GM19468 (cell line): ENCODE measurements at regions not wholly inside any gene's neighbourhood (a gene's known extent, or its start where the extent isn't known, plus 50 kb on each side); places are given as distances from the start of the nearest gene placed in this dataset.
A peak's percentile ranks its signal among the peaks of the same experiment; 100 is the strongest.
"Not testable (repeated sequence)": the region's sequence is repeated elsewhere in the genome, so short reads cannot be mapped to it uniquely, and the experiment has no call there.

ENCODE experiments used
- ATAC-seq: cut with Tn5 transposase; IDR thresholded peaks from one replicate; pipeline ENCODE4 v1.9.1; 2021; ENCODE audit warnings: mild to moderate bottlenecking, moderate library complexity, moderate number of reproducible peaks; ENCODE audit not compliant: unreplicated experiment; ENCODE audit errors: extremely low read depth

GRCh38 chr5:155794795-155795194, 532.2 kb upstream of the SGCD start:
- no peak for ATAC-seq

DNA sequence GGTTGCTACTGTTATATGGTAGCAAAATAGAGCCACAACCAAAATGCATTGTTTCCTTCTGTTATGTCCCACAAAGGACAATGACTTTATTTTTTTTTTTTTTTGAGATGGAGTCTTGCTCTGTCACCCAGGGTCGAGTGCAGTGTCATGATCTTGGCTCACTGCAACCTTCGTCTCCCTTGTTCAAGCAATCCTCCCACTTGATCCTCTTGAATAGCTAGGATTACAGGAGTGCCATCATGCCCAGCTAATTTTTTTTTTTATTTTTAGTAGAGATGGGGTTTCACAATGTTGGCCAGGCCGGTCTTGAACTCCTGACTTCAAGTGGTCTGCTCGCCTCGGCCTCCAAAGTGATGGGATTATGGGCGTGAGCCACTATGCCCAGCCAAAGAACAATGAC, 527.7 kb upstream of the SGCD start:
- no peak for ATAC-seq

DNA sequence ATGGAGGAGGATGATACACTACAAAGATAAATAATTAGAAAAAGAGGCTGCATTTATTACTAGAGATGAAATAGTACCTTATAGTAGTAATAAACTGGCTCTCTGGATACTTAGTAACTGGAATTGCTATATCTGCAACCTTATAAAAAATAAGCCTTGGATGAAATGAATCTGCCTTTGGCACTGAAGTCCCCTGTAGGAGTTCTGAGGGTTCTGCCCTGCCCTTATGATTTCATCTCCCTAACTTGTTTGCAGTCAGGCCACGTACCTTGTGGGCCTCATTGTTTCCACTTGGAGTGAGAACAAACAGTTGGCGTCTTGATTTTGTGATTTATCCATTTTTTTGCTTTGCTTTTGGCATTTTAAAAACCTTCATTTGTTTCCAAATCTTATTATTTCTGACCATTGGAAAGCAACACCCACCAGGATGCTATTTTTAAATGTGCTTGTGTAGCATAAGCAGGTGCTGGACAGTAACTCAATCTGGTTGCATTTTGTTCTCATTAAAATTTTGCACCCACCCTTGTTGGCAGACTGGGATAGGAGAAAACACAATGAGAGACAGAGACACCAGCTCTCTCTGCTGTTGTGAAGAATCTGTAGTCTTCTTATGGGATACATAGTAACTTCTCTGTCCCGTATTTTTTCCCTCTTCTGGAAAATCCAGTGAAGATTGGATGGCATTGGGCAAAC, 518.9 kb upstream of the SGCD start:
- ATAC-seq = no peak

DNA sequence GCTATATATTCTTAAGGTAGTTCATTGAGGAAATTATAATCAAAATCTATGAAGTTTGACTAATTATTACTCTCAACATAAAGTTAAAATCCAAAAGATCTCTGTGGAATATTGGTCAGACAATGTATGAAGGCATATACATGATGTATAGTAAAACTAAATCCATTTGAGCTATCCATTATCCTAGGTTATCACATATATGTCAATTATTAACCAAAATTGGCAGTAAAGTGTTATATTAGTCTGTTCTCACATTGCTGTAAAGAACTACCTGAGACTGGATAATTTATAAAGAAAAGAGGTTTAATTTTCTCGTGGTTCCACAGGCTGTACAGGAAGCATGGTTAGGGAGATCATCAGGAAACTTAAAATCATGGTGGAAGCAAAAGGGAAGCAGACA, 511.7 kb upstream of the SGCD start:
- no peak for ATAC-seq

GRCh38 chr5:155822177-155822576, 504.8 kb upstream of the SGCD start:
- no peak for ATAC-seq

DNA sequence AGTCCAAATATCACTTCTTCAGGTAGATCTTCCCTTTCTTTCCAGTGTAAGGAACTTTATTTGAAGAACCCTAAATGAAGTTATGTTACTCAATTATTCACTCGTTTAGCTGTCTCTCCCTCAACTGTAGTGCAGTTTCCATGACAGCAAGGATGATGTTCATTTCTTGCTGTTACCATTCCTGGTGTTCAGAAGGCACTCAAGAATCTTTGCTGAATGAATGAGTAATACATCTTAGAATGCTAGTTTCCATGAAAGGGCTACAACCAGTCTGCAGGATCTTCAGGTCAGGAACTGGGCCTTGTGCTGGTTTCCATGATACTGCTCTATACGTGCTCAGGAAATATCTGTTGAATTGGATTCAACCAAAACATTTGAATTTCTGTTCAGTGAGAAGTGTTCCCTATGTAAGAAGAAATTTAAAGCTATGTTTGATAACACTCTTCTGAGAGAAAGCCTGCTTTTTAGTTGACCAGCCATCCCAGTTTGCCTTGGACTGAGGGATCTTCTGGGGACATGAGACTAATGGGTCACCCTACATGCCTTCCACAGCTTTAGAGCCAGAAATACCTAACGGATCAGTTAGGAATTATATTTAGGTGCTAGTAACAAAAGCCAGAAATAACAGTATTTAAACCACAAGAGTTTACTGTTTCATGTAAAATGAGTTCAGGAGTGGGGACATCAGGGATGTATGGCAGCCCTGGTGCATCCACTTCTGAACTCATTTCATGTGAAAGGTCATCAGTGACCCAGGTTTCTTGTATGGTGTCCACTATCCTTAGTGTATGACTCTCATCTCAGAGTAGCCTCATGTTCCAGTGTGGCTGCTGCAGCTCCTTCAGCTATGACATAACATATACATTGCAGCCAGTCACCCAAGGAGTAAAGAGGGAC, 500.1 kb upstream of the SGCD start:
- ATAC-seq = no peak

GRCh38 chr5:155827508-155827815, 499.5 kb upstream of the SGCD start:
- not testable (repeated sequence) for ATAC-seq

GRCh38 chr5:155827949-155828348, 499.0 kb upstream of the SGCD start:
- peak; percentile 88 for ATAC-seq

DNA sequence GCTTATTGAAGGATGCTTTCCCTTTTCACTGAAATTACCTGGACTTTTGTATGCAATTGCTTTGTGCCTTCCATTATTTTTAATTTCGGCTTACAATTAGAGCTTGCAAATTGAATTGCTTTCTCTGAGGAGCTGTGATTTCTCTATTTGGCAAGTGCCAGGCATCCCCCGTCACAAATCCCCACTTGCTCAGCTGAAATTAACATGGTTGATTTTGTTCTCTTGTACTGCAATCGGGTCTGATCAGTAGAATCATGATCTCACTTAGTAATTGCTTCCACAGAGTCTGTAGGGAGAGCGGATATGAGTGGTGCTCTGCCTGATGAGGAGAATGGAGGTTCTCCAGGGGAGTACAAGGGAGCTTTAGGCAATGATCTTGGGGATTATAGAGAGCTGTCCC, 495.5 kb upstream of the SGCD start:
- ATAC-seq = no peak

GRCh38 chr5:155833287-155833686, 493.7 kb upstream of the SGCD start:
- ATAC-seq = no peak

DNA sequence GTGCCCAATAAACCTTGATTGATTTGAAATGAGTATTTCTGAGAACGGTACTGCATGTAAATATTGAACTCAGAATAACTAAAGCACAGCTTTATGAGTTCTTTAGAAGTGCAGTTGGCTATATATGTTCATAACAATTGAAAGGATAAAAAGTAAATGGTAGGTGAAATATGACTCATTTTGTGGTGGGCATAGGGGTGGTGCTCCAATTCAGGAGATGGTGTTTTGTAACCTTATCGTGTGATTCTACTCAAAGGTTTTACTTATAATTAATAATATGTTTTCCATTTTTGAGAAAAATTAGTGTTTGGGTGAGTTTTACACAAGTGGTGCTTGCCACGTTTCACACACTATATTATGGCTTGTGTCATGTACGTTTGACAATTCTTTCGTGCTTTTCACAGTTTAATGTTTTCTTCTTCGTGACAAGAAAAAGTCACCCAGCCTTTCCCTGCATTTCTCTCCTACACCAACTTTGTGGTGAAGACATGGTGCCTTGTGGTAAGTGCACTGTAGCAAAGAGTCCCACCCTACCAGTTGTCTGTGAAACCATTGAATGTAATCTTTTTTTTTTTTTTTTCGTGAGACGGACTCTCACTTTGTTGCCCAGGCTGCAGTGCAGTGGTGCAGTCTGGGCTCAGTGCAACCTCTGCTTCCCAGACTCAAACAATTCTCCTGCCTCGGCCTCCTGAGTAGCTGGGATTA, 492.5 kb upstream of the SGCD start:
- ATAC-seq = no peak

DNA sequence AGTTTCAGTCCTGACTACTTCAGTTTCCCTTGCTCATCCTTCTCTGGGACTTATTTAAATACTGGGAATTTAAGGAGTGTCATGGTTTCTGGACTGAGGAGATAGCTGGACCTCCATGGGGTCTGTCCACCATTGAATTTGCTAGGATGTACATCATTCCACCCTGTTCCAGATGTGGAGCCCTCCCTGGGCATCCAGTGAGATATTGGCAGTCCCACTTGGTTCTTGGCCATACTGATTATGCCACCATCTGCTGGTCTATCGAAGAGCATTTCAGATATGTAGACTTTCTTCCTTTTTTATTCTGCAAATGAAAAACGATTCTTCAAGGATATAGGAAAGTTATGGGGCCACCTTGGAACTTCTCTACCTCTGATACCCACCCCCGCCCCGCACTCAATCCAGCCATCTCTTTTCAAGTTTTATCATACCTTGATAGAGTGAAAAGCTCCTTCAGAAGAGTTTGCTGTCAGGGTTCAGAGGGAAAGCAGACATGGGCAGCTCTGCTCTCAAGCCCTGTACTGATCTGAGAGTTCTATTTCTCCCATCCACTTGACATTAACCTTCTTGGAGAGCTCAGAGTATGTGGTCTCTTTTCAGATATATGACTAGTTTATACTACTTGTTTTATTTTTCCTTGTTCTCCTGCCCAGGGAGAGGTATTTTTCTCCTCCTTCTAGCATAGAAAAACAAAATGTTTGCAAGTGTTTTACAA, 490.7 kb upstream of the SGCD start:
- ATAC-seq = no peak

GRCh38 chr5:155838394-155838793, 488.6 kb upstream of the SGCD start:
- no peak for ATAC-seq

GRCh38 chr5:155839251-155840037, 487.5 kb upstream of the SGCD start:
- no peak for ATAC-seq

DNA sequence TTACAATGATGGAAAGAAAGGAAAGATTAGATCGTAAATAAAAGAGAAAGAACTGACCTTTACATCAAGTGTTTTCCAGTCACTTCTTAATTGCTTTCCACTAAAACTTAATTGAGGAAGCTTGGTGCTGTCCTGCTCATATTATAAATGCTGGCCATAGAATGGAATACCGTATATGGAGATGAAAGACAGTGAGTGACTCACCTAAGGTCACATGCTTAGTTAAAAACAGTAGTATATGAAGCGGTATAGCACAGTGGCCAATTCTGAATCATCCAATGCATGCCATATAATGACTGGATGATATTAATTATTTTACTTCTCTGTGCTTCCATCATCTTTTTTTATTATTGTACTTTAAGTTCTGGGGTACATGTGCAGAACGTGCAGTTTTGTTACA, 482.4 kb upstream of the SGCD start:
- ATAC-seq = no peak

DNA sequence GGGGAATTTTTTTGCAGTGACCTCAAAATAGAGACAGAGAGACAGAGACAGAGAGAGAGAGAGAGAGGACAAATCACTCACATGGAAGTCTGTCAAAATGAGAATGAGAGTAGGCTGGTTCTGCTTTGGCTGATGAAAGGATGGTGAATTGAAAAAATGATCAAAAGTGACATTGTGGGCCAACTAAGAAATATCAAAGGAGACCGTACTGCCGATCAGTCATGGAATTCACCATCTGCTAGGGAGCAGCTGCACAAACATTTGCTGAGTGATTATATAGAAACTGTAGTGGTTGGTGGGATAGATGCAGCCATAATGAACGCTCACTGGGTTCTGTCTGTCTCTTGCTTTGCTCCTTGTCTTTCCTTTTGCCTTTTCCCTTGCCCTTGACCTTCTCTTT, 476.6 kb upstream of the SGCD start:
- ATAC-seq = no peak

DNA sequence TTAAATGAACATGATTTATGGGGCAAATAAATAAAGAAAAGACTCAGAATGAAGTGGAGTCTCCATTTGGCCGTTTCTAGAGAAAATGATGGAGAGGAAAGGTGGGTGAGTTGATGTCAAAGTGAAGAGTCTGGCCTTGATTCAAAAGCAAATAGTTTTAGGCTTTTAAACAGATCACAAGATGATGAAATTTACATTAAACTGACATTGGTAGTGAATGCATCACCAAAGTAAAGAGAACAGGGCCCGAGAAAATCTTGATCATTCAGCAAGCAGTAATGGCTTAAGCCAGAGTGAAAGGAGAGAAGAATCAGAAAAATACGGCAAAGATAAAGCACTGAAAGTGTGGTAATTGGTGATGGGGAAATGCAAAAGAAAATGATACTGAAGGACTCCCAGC, 460.0 kb upstream of the SGCD start:
- no peak for ATAC-seq

- ATAC-seq = no peak
Observed at GRCh38 chr5:155867522-155868088, 459.4 kb upstream of the SGCD start.

- no peak for ATAC-seq
Observed at GRCh38 chr5:155870636-155871035, 456.3 kb upstream of the SGCD start.

DNA sequence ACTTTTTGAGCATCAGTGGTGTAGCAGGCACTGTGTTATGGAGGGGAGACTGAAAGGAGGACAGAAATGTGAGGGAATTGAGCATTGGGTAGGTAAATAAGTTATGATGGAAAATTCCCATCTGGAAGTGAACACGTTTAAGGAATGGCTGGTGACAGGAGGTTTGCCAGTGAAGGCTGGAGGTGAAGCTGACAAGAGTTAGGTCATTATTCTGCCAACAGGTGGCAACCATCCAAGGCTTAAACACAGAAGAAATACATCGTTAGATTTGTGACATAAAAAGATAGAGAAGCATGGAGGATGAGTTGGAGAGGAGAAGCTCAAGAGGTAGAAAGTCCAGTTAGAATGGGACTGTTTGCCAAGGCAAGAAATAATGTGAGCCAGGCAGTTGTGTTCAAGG, 455.3 kb upstream of the SGCD start:
- no peak for ATAC-seq
